NCI-H2029 treated with DMSO at 0.1 percent for 48 hours (cell line): ENCODE measurements at regions not wholly inside any gene's neighbourhood (a gene's known extent, or its start where the extent isn't known, plus 50 kb on each side); places are given as distances from the start of the nearest gene placed in this dataset.

Experiments used
- DNase-seq: peaks from one replicate; lab custom pipeline; 2025; lab: John Stamatoyannopoulos, UW

GRCh38 chr18:33957707-33958106 is 267.0 kb downstream of the NOL4 start:
- DNase-seq = peak; percentile 48

GRCh38 chr18:33951031-33951430 is 273.7 kb downstream of the NOL4 start:
- DNase-seq = no peak

- no peak for DNase-seq
Observed at GRCh38 chr18:33946336-33946735, 278.4 kb downstream of the NOL4 start.

- DNase-seq = no peak
Observed at GRCh38 chr18:33944493-33944892, 280.2 kb downstream of the NOL4 start.

- DNase-seq = no peak
Observed at GRCh38 chr18:33937270-33937816, 287.4 kb downstream of the NOL4 start.

- DNase-seq = no peak
Observed at GRCh38 chr18:33934258-33934657, 290.5 kb downstream of the NOL4 start.

- DNase-seq = no peak
Observed at GRCh38 chr18:33928231-33928630, 296.5 kb downstream of the NOL4 start.

- no peak for DNase-seq
Observed at GRCh38 chr18:33924576-33924975, 300.1 kb downstream of the NOL4 start.

- peak; percentile 48 for DNase-seq
Observed at GRCh38 chr18:33923980-33924379, 300.7 kb downstream of the NOL4 start.

- DNase-seq = no peak
Observed at GRCh38 chr18:33918571-33918970, 306.1 kb downstream of the NOL4 start.

GRCh38 chr18:33916200-33916599 is 308.5 kb downstream of the NOL4 start:
- no peak for DNase-seq

GRCh38 chr18:33914399-33914798 is 310.3 kb downstream of the NOL4 start:
- no peak for DNase-seq

- no peak for DNase-seq
Observed at GRCh38 chr18:33906046-33906445, 318.7 kb downstream of the NOL4 start.

GRCh38 chr18:33901894-33902512 is 322.7 kb downstream of the NOL4 start:
- DNase-seq = no peak

GRCh38 chr18:33900638-33901037 is 322.6 kb downstream of the ASXL3 start:
- no peak for DNase-seq

GRCh38 chr18:33898427-33898826 is 320.4 kb downstream of the ASXL3 start:
- DNase-seq = no peak

- DNase-seq = no peak
Observed at GRCh38 chr18:33878213-33878612, 300.2 kb downstream of the ASXL3 start.

GRCh38 chr18:33875029-33875565 is 297.1 kb downstream of the ASXL3 start:
- no peak for DNase-seq

- no peak for DNase-seq
Observed at GRCh38 chr18:33873112-33873511, 295.1 kb downstream of the ASXL3 start.

- no peak for DNase-seq
Observed at GRCh38 chr18:33871363-33872025, 293.5 kb downstream of the ASXL3 start.

- DNase-seq = no peak
Observed at GRCh38 chr18:33870059-33870458, 292.0 kb downstream of the ASXL3 start.

- DNase-seq = no peak
Observed at GRCh38 chr18:33866386-33866785, 288.4 kb downstream of the ASXL3 start.

GRCh38 chr18:33863912-33864311 is 285.9 kb downstream of the ASXL3 start:
- DNase-seq = no peak

- no peak for DNase-seq
Observed at GRCh38 chr18:33854827-33855139, 276.8 kb downstream of the ASXL3 start.
